Left ventricle myocardium superior (tissue), 1 donor: ENCODE measurements at regions not wholly inside any gene's neighbourhood (a gene's known extent, or its start where the extent isn't known, plus 50 kb on each side); places are given as distances from the start of the nearest gene placed in this dataset.

Source experiments
- ATAC-seq: fragments of 200-7000 bp; cut with Tn5 transposase; one replicate; pipeline ENCODE4 v1.9.1; 2020; ENCODE audit warnings: mild to moderate bottlenecking, moderate library complexity
- DNase-seq: peaks from one replicate; pipeline ENCODE4 v3.0.0-alpha.2; 2020
- intact Hi-C: fragments of 100-400 bp; cut with micrococcal nuclease; formaldehyde crosslinking; loops from one replicate; pipeline ENCODE4 v1.11.0; 2022
- donor health status: DM: no; HTN: yes; CAD: no; lungs with severe emphysema.

- no peak for ATAC-seq
- DNase-seq = no peak
- intact Hi-C loops = no loop called here
These were observed 221.5 kb downstream of the INHBA start for GRCh38 chr7:41481353-41481752.

DNA sequence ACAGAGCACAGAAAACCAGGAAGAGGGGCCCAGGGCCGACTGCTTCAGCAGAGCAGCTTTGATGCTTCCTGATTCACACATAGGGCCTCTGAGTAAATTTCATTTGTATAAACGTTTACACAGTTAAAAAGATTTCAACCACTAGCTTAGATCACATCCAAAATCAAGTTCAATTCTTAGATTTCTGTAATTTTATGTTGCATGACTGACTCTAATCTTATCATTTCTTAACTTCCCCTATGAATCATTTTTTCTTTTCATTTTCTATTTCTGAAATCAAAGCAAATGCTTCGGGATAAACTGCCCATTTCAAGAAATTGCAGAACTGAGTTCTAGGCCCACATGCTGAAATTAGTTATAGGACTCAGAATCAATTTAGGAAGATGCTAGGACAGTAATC, 224.7 kb downstream of the INHBA start:
- intact Hi-C loops = no loop called here
- DNase-seq (no peak), ATAC-seq (no peak)

GRCh38 chr7:41476460-41476803, 226.5 kb downstream of the INHBA start:
- intact Hi-C loops = no loop called here
- no peak for ATAC-seq

DNA sequence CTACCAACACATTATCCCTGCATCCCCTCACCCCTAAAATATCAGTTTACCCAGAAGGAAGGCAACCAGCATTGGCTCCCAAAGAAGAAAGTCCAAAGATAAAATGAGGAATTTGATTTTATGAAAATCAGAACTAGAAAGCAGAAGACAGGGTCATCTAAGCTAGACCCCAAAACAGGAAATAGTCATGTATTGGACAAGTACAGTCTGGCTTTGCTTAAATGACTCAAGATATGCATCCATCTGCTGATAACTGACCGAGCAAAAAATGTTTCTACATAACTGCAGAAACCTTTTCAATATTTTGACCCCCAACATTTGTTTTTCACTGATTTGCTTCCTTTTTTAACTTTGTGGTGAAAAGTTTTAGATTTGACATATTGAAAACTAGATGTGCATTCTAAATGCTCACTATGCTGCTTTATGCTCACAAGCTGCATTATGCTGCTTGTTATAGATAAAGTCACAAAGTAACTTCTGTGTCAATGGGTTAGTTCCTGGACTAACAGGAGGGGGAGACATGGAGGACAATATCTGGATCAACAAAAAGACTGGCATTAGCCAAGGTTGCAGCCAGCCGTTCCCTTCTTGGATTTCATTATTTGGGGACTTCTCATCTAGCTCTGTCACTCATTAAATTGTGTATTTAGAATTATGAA, 227.0 kb downstream of the INHBA start:
- intact Hi-C loops = no loop called here
- DNase-seq = no peak
- no peak for ATAC-seq

More at GRCh38 chr7:41476460-41476803, 226.5 kb downstream of the INHBA start:
- DNase-seq = no peak

DNA sequence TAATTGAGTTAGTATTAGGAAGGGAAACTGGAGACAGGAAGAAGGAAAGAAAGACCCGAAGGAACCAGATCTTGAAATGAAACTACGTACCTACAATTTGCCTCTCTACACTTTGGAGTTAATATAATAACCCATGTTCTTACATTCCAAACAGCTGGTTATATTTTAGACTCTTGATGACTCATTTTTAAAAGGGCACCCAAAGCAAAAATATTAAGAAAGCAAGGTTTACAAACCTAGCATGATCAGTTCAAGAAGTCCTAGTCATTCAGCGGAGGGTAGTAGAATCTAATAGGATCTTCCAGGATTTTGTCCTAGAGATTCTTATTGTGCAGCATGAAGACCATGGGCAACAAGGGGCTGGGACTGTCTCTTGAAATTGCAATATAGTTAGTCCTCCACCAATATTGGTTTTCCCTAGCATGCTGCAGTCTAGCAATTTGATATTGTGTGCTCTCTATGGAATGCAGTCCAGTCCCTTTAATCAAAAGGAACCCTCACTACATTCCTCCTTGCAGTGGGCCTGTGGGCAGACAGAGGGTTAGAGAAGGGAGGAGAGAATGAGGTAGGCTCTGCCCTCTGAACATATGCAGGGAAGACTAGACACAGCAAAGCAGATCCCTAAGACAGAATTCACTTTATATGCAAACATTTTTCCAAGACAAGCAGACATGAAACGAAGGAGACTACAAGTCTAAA, 230.3 kb downstream of the INHBA start:
- intact Hi-C loops = no loop called here
- ATAC-seq (no peak), DNase-seq (no peak)

GRCh38 chr7:41470081-41470480, 232.8 kb downstream of the INHBA start:
- DNase-seq = no peak
- no peak for ATAC-seq
- intact Hi-C loops = no loop called here

GRCh38 chr7:41467596-41467995, 235.3 kb downstream of the INHBA start:
- intact Hi-C loops = no loop called here
- ATAC-seq (no peak), DNase-seq (no peak)

- DNase-seq (no peak), ATAC-seq (no peak)
- intact Hi-C loops = no loop called here
These were observed 236.0 kb downstream of the INHBA start for GRCh38 chr7:41466760-41467384.

GRCh38 chr7:41465571-41465970, 237.3 kb downstream of the INHBA start:
- intact Hi-C loops = no loop called here
- ATAC-seq (no peak), DNase-seq (no peak)

DNA sequence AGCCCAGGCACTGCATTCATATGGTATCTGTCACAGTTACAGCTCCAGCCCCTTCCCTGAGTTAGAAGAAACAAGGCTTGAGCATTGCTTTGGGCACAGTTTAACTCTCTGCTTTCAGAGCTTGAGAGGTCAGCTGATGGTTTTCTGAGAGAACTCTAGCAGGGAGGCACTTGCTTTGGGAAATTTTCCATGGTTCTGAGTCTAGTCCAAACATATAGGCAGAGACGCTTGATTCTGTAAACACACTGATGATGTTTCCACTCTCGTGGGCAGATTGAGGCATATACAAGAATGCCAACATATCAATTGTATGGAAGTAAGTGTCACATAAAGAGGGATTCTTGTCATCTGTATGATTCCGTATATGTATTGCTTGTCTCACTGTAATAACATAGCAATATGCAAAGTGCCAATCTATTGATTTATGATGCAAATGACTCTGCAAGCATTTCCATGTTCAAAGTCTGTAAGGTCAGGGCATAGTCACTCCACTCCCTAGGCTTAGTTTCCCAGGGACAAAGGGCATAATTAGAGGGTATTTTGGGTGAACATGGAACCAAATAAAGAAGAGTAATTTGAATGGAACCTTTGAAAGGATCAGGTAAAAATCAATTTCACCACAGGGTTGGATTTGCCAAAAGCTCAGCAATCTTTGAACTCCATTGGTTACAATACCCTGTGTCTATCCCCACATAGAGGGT, 239.0 kb downstream of the INHBA start:
- ATAC-seq (no peak), DNase-seq (no peak)
- intact Hi-C loops = no loop called here

GRCh38 chr7:41459623-41460261, 243.1 kb downstream of the INHBA start:
- DNase-seq (no peak), ATAC-seq (peak; percentile 31)

GRCh38 chr7:41459183-41459582, 243.7 kb downstream of the INHBA start:
- no peak for ATAC-seq
- intact Hi-C loops = no loop called here

More at GRCh38 chr7:41459623-41460261, 243.1 kb downstream of the INHBA start:
- intact Hi-C loops = no loop called here

GRCh38 chr7:41457832-41458437, 245.0 kb downstream of the INHBA start:
- DNase-seq = no peak
- intact Hi-C loops = no loop called here
- no peak for ATAC-seq

More at GRCh38 chr7:41459183-41459582, 243.7 kb downstream of the INHBA start:
- no peak for DNase-seq

DNA sequence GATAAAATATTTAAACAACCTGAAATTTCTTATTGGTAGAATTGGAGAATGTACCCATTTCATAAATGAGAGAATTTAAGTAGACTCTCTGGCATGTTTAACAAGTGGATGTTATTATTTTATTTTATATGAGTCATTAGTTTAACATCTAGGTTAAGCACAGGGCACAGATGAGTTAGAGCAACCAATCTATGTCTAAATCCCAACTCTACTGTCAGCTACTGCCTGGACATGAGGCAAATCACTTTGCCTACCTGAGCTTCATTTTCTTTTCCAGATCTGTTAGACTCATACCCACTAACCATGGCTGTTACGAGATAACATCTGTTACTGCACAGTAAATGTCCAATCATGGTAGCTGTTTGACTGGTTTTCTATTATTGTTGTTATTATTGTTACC, 251.1 kb downstream of the INHBA start:
- DNase-seq = no peak
- intact Hi-C loops = no loop called here
- no peak for ATAC-seq

DNA sequence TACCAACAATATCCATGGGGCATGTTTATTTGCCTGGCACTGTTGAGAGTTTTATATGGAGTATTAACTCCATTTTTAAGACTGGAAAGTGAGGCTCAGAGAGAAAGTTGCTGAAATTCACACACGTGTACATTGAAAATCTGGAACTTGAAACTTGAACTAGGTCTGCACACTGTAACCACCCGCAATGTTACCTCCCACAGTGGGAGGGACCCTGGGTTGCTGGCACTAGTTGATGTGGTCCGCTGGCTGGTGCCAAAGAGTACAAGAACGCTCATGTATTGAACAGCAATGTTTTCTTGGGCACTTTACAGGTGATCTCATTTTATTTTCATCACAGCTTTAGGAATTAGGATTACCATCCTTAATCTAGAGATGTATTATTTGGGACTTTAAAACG, 253.2 kb downstream of the INHBA start:
- no peak for ATAC-seq
- no peak for DNase-seq
- intact Hi-C loops = no loop called here

DNA sequence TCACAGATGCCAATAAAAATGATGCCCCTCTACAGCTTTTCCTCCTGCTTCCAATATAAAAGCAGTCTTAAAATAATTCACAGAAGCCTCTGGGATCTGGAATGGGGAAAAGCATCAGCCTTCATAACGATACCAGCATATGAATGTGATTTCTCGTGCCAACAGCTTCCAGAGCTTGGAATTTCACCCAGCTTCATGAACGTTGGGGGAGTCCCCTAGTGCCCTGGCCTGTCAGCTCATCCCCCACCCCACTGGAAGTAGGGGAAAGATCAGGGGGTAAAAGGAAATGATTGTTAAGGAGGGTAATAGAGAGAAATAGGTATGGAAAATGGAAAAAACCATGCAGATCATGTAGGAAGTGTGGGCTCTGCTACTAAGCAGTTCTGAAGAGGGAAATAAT, 253.6 kb downstream of the INHBA start:
- intact Hi-C loops = no loop called here
- ATAC-seq (no peak), DNase-seq (no peak)

- intact Hi-C loops = no loop called here
- ATAC-seq = peak; percentile 91
These were observed 254.8 kb downstream of the INHBA start for GRCh38 chr7:41448104-41448503.

GRCh38 chr7:41447450-41448042, 255.3 kb downstream of the INHBA start:
- intact Hi-C loops = no loop called here
- ATAC-seq (peak; percentile 44), DNase-seq (no peak)

More at GRCh38 chr7:41448104-41448503, 254.8 kb downstream of the INHBA start:
- no peak for DNase-seq
